H1 (cell line): ENCODE measurements at regions not wholly inside any gene's neighbourhood (a gene's known extent, or its start where the extent isn't known, plus 50 kb on each side); places are given as distances from the start of the nearest gene placed in this dataset.

Source experiments
- CTCF ChIA-PET: fragments of 300-600 bp; sonication (Branson Sonifier 250); formaldehyde crosslinking; loops from one replicate; lab custom pipeline; 2021; ENCODE audit not compliant: partially characterized antibody; lab: Charles Lee
- POLR2A ChIA-PET: fragments of 300-600 bp; sonication (Branson Sonifier 250); formaldehyde crosslinking; loops from one replicate; lab custom pipeline; 2021; ENCODE audit warnings: inconsistent platforms; ENCODE audit not compliant: partially characterized antibody; lab: Charles Lee
- DNase-seq, 2 experiments: peaks; one replicate each; pipeline versions ENCODE4 v3.0.0 to v3.0.0-alpha.2; 2010 to 2022; ENCODE audit warnings: low spot score in 2 of 2, low read depth in 1 of 2, mixed read lengths in 1 of 2
- FAIRE-seq: peaks from 2 replicates; lab custom pipeline; 2011; peaks lifted over from hg19 to GRCh38; lab: Jason Lieb, UNC
- H2AFZ ChIP-seq: 2 replicates; pipeline ENCODE4 v1.8.1; 2012; ENCODE audit warnings: low read length, inconsistent platforms
- H2AK5ac ChIP-seq: 2 replicates; pipeline ENCODE4 v1.6.1; 2013; ENCODE audit warnings: low read depth, low read length
- H2BK120ac ChIP-seq: replicated peaks from 2 replicates; pipeline ENCODE3; 2013; ENCODE audit warnings: low read depth, low read length, inconsistent platforms
- H2BK12ac ChIP-seq: 2 replicates; pipeline ENCODE4 v1.6.1; 2013; ENCODE audit warnings: low read depth, low read length
- H2BK15ac ChIP-seq: 2 replicates; pipeline ENCODE4 v1.6.1; 2013; ENCODE audit warnings: low read length
- H2BK20ac ChIP-seq: 2 replicates; pipeline ENCODE4 v1.6.1; 2013; ENCODE audit warnings: low read length
- H2BK5ac ChIP-seq: 2 replicates; pipeline ENCODE4 v1.6.1; 2013; ENCODE audit warnings: low read depth, low read length
- H3K14ac ChIP-seq: 2 replicates; pipeline ENCODE4 v1.6.1; 2013; ENCODE audit warnings: inconsistent platforms; ENCODE audit not compliant: insufficient read length
- H3K18ac ChIP-seq: 2 replicates; pipeline ENCODE4 v1.6.1; 2013; ENCODE audit warnings: low read length; ENCODE audit errors: extremely low read depth
- H3K23ac ChIP-seq: 2 replicates; pipeline ENCODE4 v1.6.1; 2013; ENCODE audit warnings: inconsistent platforms; ENCODE audit not compliant: insufficient read length
- H3K23me2 ChIP-seq: 2 replicates; pipeline ENCODE4 v1.6.1; 2013; ENCODE audit warnings: low read depth, low read length
- H3K27ac ChIP-seq: 2 replicates; pipeline ENCODE4 v1.6.1; 2011; ENCODE audit warnings: low read depth, low read length, inconsistent platforms
- H3K27me3 ChIP-seq, 4 experiments: replicated peaks in 1 of 4; 1 replicate in 1 of 4; 2 replicates in 3 of 4; pipeline versions ENCODE4 v1.6.1 to v1.8.1; 2011 to 2013; ENCODE audit warnings: low read length in 3 of 4, mild to moderate bottlenecking in 3 of 4, inconsistent platforms in 2 of 4, mixed read lengths in 2 of 4, moderate library complexity in 1 of 4; ENCODE audit not compliant: control insufficient read depth in 3 of 4, insufficient read depth in 3 of 4; ENCODE audit errors: extremely low read depth in 1 of 4
- H3K36me3 ChIP-seq, 4 experiments: 2 replicates each; pipeline versions ENCODE4 v1.6.1 to v1.8.1; 2011 to 2013; ENCODE audit warnings: mild to moderate bottlenecking in 4 of 4, low read length in 3 of 4, moderate library complexity in 2 of 4, control low read depth in 1 of 4, inconsistent platforms in 1 of 4; ENCODE audit not compliant: insufficient read depth in 4 of 4, control insufficient read depth in 2 of 4
- H3K4ac ChIP-seq: replicated peaks from 2 replicates; pipeline ENCODE3; 2013; ENCODE audit warnings: low read length, low read depth, mixed read lengths, inconsistent platforms; ENCODE audit not compliant: insufficient read length
- H3K4me1 ChIP-seq, 4 experiments: replicated peaks in 1 of 4; 1 replicate in 1 of 4; 2 replicates in 3 of 4; pipeline versions ENCODE4 v1.6.1 to v1.8.1; 2011 to 2013; ENCODE audit warnings: low read length in 3 of 4, inconsistent platforms in 2 of 4, mixed read lengths in 1 of 4; ENCODE audit not compliant: insufficient read depth in 4 of 4, control insufficient read depth in 3 of 4
- H3K4me2 ChIP-seq, 2 experiments: 2 replicates each; pipeline versions ENCODE4 v1.6.1 to v1.8.1; 2011 to 2013; ENCODE audit warnings: low read depth in 2 of 2, low read length in 2 of 2, control low read depth in 1 of 2, inconsistent platforms in 1 of 2, mild to moderate bottlenecking in 1 of 2; ENCODE audit not compliant: insufficient read depth in 1 of 2
- H3K4me3 ChIP-seq, 4 experiments: fragments of 200-600, 300-600 bp in 1 of 4; sonication (generic), shearing (Covaris generic), sonication (Bioruptor Twin) in 1 of 4; 2 replicates each; pipeline versions ENCODE4 v1.5.1 to v1.8.1; 2011 to 2016; ENCODE audit warnings: low read length in 4 of 4, low read depth in 3 of 4, control low read depth in 2 of 4, inconsistent platforms in 2 of 4, mild to moderate bottlenecking in 2 of 4, mixed read lengths in 1 of 4, moderate library complexity in 1 of 4; ENCODE audit not compliant: insufficient read depth in 2 of 4; ENCODE audit errors: extremely low read depth in 1 of 4
- H3K56ac ChIP-seq: replicated peaks from 2 replicates; pipeline ENCODE3; 2013; ENCODE audit warnings: low read depth, mild to moderate bottlenecking, mixed read lengths, low read length, inconsistent platforms; ENCODE audit not compliant: insufficient read length
- H3K79me1 ChIP-seq: 2 replicates; pipeline ENCODE4 v1.6.1; 2013; ENCODE audit warnings: low read depth, low read length, control low read depth
- H3K79me2 ChIP-seq, 2 experiments: 2 replicates each; pipeline versions ENCODE4 v1.6.1 to v1.8.1; 2012 to 2013; ENCODE audit warnings: low read length in 2 of 2, mild to moderate bottlenecking in 2 of 2, inconsistent platforms in 1 of 2; ENCODE audit not compliant: insufficient read depth in 2 of 2, control insufficient read depth in 1 of 2
- H3K9ac ChIP-seq, 4 experiments: replicated peaks in 1 of 4; 1 replicate in 1 of 4; 2 replicates in 3 of 4; pipeline versions ENCODE4 v1.6.1 to v1.8.1; 2011 to 2013; ENCODE audit warnings: low read depth in 3 of 4, low read length in 3 of 4, control low read depth in 2 of 4, mild to moderate bottlenecking in 2 of 4, moderate library complexity in 2 of 4, inconsistent platforms in 1 of 4; ENCODE audit errors: extremely low read depth in 1 of 4
- H3K9me3 ChIP-seq, 2 experiments: 2 replicates each; pipeline versions ENCODE4 v1.6.1 to v1.8.1; 2012 to 2013; ENCODE audit warnings: mild to moderate bottlenecking in 2 of 2, moderate library complexity in 2 of 2, control low read depth in 1 of 2, inconsistent platforms in 1 of 2, low read depth in 1 of 2, low read length in 1 of 2, mixed read lengths in 1 of 2; ENCODE audit not compliant: insufficient read depth in 2 of 2
- H4K20me1 ChIP-seq, 2 experiments: replicated peaks in 1 of 2; 2 replicates each; pipeline versions ENCODE3 to v1.8.1; 2011 to 2013; ENCODE audit warnings: inconsistent platforms in 2 of 2, low read length in 2 of 2, mild to moderate bottlenecking in 1 of 2; ENCODE audit not compliant: insufficient read depth in 2 of 2, control insufficient read depth in 1 of 2
- H4K5ac ChIP-seq: 2 replicates; pipeline ENCODE4 v1.6.1; 2013; ENCODE audit warnings: low read length, low read depth, mixed read lengths, inconsistent platforms; ENCODE audit not compliant: insufficient read length
- H4K8ac ChIP-seq: 2 replicates; pipeline ENCODE4 v1.8.0; 2013; ENCODE audit warnings: mild to moderate bottlenecking, moderate library complexity, low read length, inconsistent platforms; ENCODE audit not compliant: insufficient read depth; ENCODE audit errors: extremely low read depth
- H4K91ac ChIP-seq: replicated peaks from 2 replicates; pipeline ENCODE3; 2013; ENCODE audit warnings: low read length, mixed read lengths, inconsistent platforms; ENCODE audit not compliant: insufficient read length
- CHD2 ChIP-seq: IDR thresholded peaks from 2 replicates; pipeline ENCODE4 v1.6.1; 2012; ENCODE audit warnings: low read length, improper control_type of control experiment
- GABPA ChIP-seq: IDR thresholded peaks from 2 replicates; pipeline ENCODE4 v1.6.1; 2011; ENCODE audit warnings: mild to moderate bottlenecking, low read length, moderate library complexity, borderline replicate concordance; ENCODE audit not compliant: insufficient read depth
- KDM4A ChIP-seq: IDR thresholded peaks from one replicate; pipeline ENCODE4 v1.7.1; 2012; ENCODE audit warnings: low read depth, mild to moderate bottlenecking, moderate library complexity, low read length, inconsistent platforms; ENCODE audit not compliant: severe bottlenecking
- PHF8 ChIP-seq: fragments of 200-600 bp; sonication (generic); conservative IDR thresholded peaks from 2 replicates; pipeline ENCODE4 v1.7.1; 2012; ENCODE audit warnings: low read depth, mild to moderate bottlenecking, inconsistent platforms, low read length, moderate library complexity
- RNF2 ChIP-seq: fragments of 200-900, 300-1000 bp; sonication (generic); IDR thresholded peaks from 2 replicates; pipeline ENCODE4 v1.7.1; 2016; ENCODE audit warnings: borderline replicate concordance, low read depth, mild to moderate bottlenecking, antibody characterized with exemption, low read length; ENCODE audit not compliant: poor library complexity, severe bottlenecking; ENCODE audit errors: missing control alignments
- SP1 ChIP-seq: IDR thresholded peaks from 2 replicates; pipeline ENCODE4 v1.6.1; 2011; ENCODE audit warnings: low read depth, low read length
- SP2 ChIP-seq: IDR thresholded peaks from 2 replicates; pipeline ENCODE4 v1.6.1; 2012; ENCODE audit warnings: mild to moderate bottlenecking, low read length, inconsistent platforms
- TAF7 ChIP-seq: optimal IDR thresholded peaks from 2 replicates; pipeline ENCODE3; 2011; ENCODE audit warnings: low read depth, mild to moderate bottlenecking, inconsistent platforms, low read length, moderate library complexity, borderline replicate concordance
- WGBS, 2 experiments: shearing (Covaris generic) in 1 of 2; methylation state at CpG; one replicate each; pipeline versions ENCODE4 v1.1.6 to v1.1.7; 2013 to 2015; ENCODE audit warnings: low lambda C conversion rate in 2 of 2, mixed read lengths in 2 of 2, inconsistent platforms in 1 of 2, low coverage in 1 of 2, missing lambda C conversion rate in 1 of 2; ENCODE audit not compliant: insufficient replicate concordance in 2 of 2, insufficient coverage in 1 of 2, insufficient read length in 1 of 2; ENCODE audit errors: extremely low coverage in 1 of 2, missing lambda C conversion rate in 1 of 2; 5-methylcytosine and 5-hydroxymethylcytosine counted together
- TF ChIP-seq, protein P1 (sequence below): IDR thresholded peaks from 2 replicates; pipeline ENCODE4 v1.6.1; 2011; ENCODE audit warnings: low read depth, mild to moderate bottlenecking, low read length; ENCODE audit not compliant: insufficient read depth
- TF ChIP-seq, protein P2 (sequence below): IDR thresholded peaks from 2 replicates; pipeline ENCODE4 v1.6.1; 2012; ENCODE audit warnings: inconsistent platforms
- TF ChIP-seq, protein P3 (sequence below), 3 experiments: IDR thresholded peaks; 1 replicate in 2 of 3; 2 replicates in 1 of 3; pipeline versions ENCODE4 v1.5.1 to v1.6.1; 2011; ENCODE audit warnings: low read length in 3 of 3, mild to moderate bottlenecking in 3 of 3, inconsistent platforms in 2 of 3, low read depth in 1 of 3, moderate library complexity in 1 of 3; ENCODE audit not compliant: insufficient read depth in 1 of 3; ENCODE audit errors: control extremely low read depth in 1 of 3

DNA sequence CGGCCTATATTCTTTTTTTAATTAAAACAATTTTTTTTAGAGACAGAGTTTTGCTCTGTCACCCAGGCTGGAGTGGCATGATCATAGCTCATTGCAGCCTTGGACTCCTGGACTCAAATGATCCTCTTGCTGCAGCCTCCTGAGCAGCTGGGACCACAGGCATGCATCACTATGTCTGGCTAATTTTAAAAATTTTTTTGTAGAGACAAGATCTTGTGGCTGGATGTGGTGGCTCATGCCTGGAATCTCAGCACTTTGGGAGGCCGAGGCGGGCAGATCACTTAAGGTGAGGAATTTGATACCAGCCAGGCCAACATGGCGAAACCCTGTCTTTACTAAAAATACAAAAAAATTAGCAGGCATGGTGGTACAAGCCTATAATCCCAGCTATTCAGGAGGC lies 54.8 kb upstream of the MSI2 start:
- DNase-seq = no peak
- CTCF ChIA-PET = no interaction called here
- H2BK120ac ChIP-seq = no peak overlapping the region
- H2BK20ac ChIP-seq = no peak overlapping the region
- H2AFZ ChIP-seq = no peak overlapping the region
- no peak overlapping the region for H2BK15ac ChIP-seq
- H4K8ac ChIP-seq = no peak overlapping the region
- H3K4me1 ChIP-seq = no peaks in the 10 kb centered on the region
- no peak overlapping the region for H3K4me2 ChIP-seq
- no peak overlapping the region for H3K14ac ChIP-seq
- no peak overlapping the region for H3K23ac ChIP-seq
- no peak for FAIRE-seq
- H2BK5ac ChIP-seq = no peak overlapping the region
- no peaks in the 10 kb centered on the region for H3K79me1 ChIP-seq
- no peaks in the 10 kb centered on the region for H3K36me3 ChIP-seq
- POLR2A ChIA-PET = no interaction called here
- H3K4me3 ChIP-seq = no peak overlapping the region
- H2AK5ac ChIP-seq = no peak overlapping the region
- H3K18ac ChIP-seq = no peak overlapping the region
- no peaks in the 10 kb centered on the region for H3K9me3 ChIP-seq
- no peaks in the 10 kb centered on the region for H4K20me1 ChIP-seq
- no peak overlapping the region for H2BK12ac ChIP-seq
- H3K9ac ChIP-seq = no peak overlapping the region
- no peaks in the 10 kb centered on the region for H3K23me2 ChIP-seq
- no peaks in the 10 kb centered on the region for H3K27me3 ChIP-seq
- no peak overlapping the region for H3K56ac ChIP-seq
- WGBS, 2 experiments = 99% methylated on average over 4 of the region's 4 CpGs; no CpG with 5 or more reads in 1 of the 2 experiments
- H3K79me2 ChIP-seq = no peaks in the 10 kb centered on the region
- no peak overlapping the region for H3K4ac ChIP-seq
- H3K27ac ChIP-seq = no peak overlapping the region
- no peak overlapping the region for H4K5ac ChIP-seq
- no peak overlapping the region for H4K91ac ChIP-seq
- TF ChIP-seq, protein P1, sequence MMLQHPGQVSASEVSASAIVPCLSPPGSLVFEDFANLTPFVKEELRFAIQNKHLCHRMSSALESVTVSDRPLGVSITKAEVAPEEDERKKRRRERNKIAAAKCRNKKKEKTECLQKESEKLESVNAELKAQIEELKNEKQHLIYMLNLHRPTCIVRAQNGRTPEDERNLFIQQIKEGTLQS = no peak
- TF ChIP-seq CHD2 (no peak), PHF8 (no peak), TAF7 (no peak), RNF2 (no peak), SP1 (no peak), SP2 (no peak), KDM4A (no peak), GABPA (no peak)
- TF ChIP-seq, protein P2, sequence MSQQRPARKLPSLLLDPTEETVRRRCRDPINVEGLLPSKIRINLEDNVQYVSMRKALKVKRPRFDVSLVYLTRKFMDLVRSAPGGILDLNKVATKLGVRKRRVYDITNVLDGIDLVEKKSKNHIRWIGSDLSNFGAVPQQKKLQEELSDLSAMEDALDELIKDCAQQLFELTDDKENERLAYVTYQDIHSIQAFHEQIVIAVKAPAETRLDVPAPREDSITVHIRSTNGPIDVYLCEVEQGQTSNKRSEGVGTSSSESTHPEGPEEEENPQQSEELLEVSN = no peak
- TF ChIP-seq, protein P3, sequence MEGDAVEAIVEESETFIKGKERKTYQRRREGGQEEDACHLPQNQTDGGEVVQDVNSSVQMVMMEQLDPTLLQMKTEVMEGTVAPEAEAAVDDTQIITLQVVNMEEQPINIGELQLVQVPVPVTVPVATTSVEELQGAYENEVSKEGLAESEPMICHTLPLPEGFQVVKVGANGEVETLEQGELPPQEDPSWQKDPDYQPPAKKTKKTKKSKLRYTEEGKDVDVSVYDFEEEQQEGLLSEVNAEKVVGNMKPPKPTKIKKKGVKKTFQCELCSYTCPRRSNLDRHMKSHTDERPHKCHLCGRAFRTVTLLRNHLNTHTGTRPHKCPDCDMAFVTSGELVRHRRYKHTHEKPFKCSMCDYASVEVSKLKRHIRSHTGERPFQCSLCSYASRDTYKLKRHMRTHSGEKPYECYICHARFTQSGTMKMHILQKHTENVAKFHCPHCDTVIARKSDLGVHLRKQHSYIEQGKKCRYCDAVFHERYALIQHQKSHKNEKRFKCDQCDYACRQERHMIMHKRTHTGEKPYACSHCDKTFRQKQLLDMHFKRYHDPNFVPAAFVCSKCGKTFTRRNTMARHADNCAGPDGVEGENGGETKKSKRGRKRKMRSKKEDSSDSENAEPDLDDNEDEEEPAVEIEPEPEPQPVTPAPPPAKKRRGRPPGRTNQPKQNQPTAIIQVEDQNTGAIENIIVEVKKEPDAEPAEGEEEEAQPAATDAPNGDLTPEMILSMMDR (IDR thresholded peaks at IDR 0.05; ENCODE audit: control extremely low read depth in 1 of 3, insufficient read depth in 1 of 3, low read depth in 1 of 3, low read length in 3 of 3) = no peak
